Stimulated activated CD4-positive, alpha-beta T cell treated with anti-CD3 and anti-CD28 coated beads, Interleukin-4, amount 100 ng/mL, for 48 hours (primary cell): ENCODE measurements at regions not wholly inside any gene's neighbourhood (a gene's known extent, or its start where the extent isn't known, plus 50 kb on each side); places are given as distances from the start of the nearest gene placed in this dataset.

Source experiments
- DNase-seq, 2 donors: peaks; one replicate each; pipeline ENCODE4 v3.0.0-alpha.2; 2020; ENCODE audit warnings: low read depth in 2 of 2

- DNase-seq = no peak
Observed at GRCh38 chrX:21056622-21057021, 317.6 kb upstream of the CNKSR2 start.

DNA sequence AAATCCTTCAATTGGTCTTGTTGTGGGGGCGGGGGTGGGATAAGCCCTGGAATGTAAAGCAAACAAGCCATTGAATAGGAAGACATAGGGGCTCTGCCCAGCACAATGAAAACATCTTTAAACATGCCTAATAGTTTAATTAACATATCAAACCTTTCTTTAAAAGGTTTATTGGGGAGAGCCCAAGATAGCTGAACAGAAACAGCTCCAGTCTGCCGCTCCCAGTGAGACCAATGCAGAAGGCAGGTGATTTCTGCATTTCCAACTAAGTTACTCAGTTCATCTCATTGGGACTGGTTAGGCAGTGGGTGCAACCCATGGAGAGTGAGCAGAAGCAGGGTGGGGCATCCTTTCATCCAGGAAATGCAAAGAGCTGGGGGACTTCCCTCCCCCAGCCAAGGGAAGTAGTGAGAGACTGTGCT is 327.2 kb upstream of the CNKSR2 start:
- no peak for DNase-seq

DNA sequence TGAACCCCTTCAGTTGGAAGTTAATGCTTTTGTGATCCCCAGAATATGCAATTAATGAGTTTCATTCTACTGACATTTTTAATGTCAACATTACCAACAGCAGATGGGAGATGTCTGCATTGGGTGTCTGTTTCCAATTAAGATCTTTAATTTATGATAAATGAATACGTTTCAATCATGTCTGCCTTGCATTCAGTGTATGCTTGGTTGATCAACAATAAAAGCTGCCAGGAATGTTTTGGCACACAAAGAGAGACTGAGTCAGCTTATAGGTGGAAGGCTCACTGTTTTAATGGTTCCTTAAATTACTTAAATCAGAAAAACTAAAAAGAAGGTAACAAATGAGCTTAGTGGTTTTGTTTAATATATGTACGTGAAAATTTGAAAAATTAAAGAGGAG is 359.9 kb upstream of the CNKSR2 start:
- DNase-seq = no peak

DNA sequence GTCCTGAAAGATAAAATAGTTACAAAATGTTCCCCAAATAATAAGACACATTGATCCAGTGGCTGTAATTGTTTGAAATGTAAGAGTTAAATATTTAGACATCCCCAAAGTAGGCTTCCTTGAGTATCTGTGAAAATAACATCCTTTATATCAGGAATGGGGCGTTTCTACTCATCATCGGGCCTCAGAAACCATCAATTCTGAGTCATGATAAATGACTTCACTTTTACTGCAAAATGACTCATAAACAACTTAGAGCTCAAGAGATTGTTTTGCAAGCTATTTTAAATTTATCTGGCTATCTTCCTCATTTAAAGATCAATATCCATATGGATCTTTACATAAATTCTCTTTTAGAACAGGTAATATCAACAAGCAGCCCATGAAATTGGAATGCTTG is 369.4 kb upstream of the CNKSR2 start:
- DNase-seq = no peak

- DNase-seq = no peak
Observed at GRCh38 chrX:20995829-20996228, 378.4 kb upstream of the CNKSR2 start.

DNA sequence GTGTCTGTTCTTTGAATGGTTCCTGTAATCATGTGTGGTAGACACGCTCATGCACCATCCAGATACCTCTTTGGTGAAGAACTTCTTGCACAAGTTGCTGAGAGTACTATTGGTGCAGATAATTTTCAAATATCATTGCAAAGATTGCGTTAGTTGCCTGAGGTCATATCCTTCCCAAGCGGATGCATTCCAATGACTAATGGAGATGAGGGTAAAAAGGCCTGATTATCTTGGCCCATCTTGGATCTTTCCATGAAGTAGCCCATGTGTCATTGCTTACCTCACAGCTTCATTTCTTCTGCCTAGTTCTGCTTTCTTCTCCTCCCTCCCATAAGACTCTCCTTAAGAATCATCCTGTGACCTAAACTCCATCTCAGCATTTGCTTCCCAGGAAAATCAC is 384.9 kb upstream of the CNKSR2 start:
- no peak for DNase-seq

GRCh38 chrX:20988804-20989203 is 385.4 kb upstream of the CNKSR2 start:
- DNase-seq = no peak

DNA sequence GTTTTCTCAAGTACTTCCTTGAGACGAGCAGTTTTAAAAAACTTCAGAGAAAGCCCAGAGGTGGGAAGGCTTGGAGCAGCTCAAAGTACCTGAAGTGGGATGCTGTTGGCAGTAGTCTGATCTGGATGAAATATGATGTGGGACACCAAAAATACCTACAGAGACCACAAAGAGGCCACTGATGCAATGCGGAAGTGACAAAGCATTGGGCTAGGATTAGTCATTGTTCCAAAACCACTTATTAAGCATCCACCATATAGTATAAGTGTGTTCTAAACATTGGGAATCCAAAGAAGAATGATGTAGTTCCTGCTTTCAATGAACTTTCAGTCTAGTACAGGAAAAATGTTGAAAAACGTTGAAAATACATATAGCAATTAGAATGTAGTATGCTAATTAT is 386.1 kb upstream of the CNKSR2 start:
- no peak for DNase-seq

DNA sequence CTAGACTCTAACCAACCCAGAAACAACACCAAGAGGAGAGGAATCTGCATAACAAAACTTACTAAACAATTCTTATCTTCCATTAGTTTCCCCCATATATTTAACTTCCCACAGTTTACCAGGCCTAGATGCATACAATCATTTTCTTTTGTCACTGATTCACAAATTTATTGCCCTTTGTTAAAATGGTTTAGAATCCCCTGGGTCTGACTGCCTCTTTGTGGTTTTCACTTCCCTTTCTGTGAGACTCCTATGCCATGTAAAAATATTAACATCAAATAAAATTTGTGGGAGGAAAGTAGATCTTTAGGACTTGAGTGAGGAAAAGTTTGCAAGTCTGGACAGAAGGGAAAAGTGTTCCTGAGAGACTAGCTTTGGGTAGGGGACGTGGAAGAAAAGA is 393.8 kb upstream of the CNKSR2 start:
- no peak for DNase-seq

- no peak for DNase-seq
Observed at GRCh38 chrX:20974326-20974725, 399.9 kb upstream of the CNKSR2 start.

DNA sequence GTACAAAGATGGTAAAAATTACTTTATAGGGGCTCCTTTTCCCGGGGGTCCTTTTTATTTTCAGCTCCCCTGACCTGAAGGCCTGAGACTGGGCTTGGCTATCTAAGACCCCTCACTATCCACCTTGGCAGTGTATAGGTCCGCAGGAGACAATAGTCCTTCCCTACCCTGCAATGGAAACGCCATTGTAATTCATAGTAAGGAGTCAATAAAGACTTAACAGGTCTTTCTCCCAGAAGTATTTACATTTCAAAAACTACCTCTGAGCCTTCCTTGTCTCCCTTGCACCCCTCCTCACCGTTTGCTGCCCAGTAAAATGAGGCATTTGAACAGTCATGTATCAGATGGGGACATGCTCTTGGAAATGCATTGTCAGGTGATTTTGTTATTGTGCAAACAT is 401.2 kb upstream of the CNKSR2 start:
- no peak for DNase-seq

- DNase-seq = no peak
Observed at GRCh38 chrX:20971250-20971649, 403.0 kb upstream of the CNKSR2 start.

- no peak for DNase-seq
Observed at GRCh38 chrX:20969565-20969964, 404.7 kb upstream of the CNKSR2 start.

DNA sequence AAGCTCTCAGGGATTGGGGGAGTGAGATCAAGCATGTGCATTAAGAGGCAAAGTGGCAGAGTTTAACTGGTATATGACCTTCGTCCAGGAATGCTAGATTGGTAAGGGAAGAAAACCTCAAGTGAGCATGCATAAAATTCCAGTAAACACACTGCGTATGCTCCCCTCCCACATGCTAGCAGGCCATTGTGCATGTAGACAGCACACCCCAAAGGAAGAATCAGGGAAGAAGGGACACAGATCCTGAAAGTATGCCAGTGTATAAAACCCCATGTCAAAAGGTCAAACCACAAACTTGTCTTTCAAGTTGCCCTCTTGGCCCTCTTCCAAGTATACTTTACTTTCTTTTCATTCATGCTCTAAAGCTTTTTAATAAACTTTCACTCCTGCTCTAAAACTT is 405.2 kb upstream of the CNKSR2 start:
- no peak for DNase-seq

DNA sequence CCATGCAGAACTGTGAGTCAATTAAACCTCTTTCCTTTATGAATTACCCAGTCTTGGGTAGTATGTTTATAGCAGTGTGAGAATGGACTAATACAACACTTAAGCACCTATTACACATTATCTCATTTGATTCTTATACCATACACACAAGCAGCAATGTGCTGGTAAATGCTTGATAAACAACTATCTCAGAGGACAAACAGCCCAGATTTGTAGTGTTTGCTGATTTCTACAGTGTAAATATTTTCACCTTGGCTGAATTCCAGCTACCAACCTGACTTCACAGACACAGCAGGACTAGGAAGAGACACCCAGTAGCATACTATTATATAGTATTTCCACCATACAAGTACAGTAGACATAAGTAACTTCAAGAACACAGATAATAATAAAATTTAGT is 406.5 kb upstream of the CNKSR2 start:
- DNase-seq = no peak

DNA sequence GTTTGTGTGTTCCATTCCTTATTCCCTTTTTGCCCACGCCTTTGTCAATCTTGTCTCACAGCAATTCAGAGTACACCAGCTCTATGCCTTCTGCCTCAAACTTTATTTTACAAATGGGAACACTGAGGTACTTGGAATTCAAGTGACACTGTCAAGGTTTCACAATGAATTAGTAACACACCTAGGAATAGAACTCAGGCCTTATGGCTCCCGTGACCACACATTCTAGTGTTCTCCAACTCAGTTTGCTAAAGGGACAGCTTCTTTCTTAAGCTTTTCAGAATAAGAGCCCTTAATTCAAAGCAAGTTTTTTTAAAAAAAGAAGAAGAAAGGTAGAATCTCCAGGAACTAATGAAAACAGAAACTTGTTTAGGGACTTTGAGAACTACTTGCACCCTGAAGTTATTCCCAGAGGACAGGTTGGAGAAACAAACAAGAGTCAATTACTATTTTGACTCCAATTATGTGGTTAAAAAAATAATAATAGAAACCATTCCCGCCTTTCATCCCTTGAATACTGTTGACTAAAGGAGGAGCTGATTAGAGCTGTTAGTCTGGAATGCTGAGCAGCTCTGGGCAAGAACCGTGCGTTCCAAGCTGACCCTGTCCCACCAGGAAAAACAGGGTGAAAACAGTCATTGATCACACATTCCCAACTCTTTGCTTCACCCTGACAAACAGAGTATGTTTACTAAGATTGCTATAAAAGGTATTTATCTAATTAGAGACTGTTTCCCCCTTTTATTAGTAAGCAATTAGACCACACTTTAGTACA is 408.8 kb upstream of the CNKSR2 start:
- DNase-seq = no peak

GRCh38 chrX:20954014-20954413 is 420.2 kb upstream of the CNKSR2 start:
- DNase-seq = no peak

- DNase-seq = no peak
Observed at GRCh38 chrX:20952180-20952579, 422.0 kb upstream of the CNKSR2 start.

GRCh38 chrX:20951016-20951810 is 423.0 kb upstream of the CNKSR2 start:
- no peak for DNase-seq

DNA sequence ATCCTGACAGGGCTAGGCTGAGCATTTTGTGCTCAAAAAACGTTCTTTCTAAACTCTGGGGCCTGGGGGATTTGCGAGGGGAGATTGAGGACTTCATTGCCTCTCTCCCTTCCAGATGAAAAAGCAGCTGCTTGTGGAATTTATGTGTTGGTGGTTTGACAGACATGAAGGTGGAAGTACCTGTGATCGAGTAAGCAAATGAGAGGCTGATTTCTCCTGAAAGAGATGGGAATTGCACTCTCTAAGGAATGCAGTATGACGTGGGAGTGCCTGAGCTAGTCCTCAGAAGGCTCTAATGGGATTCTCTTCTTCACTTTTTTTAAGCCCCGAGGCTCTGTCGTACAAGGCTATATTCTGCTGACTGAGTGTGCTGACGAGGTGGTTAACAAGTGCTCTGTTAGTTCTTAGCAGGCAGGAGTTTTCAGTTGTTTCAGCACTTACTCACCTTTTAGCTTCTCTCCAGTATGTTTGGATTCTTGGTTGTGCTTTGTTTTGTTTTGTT is 426.8 kb upstream of the CNKSR2 start:
- DNase-seq = no peak

DNA sequence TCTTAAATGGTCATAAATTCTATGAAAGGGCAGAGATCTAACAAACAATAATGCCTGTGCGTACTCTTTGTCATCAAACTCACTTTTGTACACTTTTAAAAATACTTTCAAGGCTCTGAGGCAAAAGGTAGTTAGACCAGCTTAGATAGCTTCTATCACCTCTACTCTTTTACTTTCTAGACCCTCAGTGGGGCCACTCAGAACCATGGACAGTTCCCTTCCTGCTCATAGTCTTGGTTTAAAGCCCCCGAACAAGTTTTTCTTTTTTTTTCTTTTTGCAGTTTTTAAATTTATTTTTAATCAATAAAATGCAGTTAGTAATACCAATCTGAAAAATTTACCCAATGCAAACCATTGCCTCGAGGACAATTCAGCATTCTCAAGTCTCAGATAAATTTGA is 460.5 kb upstream of the CNKSR2 start:
- DNase-seq = no peak

DNA sequence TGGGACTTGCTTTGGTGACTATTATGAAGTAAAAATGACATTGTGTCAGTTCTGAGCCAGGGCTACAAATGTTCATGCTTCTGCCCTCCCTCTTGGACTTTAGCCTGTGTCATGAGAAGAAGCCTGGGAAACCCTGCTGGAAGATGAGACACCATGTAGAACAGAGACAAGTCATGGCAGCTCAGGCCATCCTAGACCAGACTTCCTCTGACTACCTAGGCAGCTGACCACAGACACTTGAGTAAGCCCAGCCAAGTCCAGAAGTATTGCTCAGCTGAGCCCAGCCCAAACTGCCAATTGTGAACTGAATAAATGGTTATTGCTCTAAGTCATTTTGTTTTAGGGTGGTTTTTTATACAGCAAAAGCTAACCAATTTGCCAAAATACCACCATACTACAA is 467.6 kb upstream of the CNKSR2 start:
- no peak for DNase-seq

- no peak for DNase-seq
Observed at GRCh38 chrX:20884565-20884964, 489.7 kb upstream of the CNKSR2 start.
